ENCODE measurements at regions not wholly inside any gene's neighbourhood (a gene's known extent, or its start where the extent isn't known, plus 50 kb on each side); places are given as distances from the start of the nearest gene placed in this dataset.
"Not testable (repeated sequence)": the region's sequence is repeated elsewhere in the genome, so short reads cannot be mapped to it uniquely, and the experiment has no call there.

- H3K27me3 ChIP-seq (ENCODE audit: control insufficient read depth, low read length), result no peaks in the 10 kb centered on the region
- H3K4me2 ChIP-seq (ENCODE audit: low read length), result no peak overlapping the region
- TF ChIP-seq EZH2phosphoT487 (IDR thresholded peaks at IDR 0.05; ENCODE audit: borderline replicate concordance, low read length) (no peak), CTCF (IDR thresholded peaks at IDR 0.05; ENCODE audit: low read depth, low read length, poor library complexity, severe bottlenecking) (no peak)
- no peaks in the 10 kb centered on the region for H3K79me2 ChIP-seq (ENCODE audit: control insufficient read depth, low read length)
- H3K27ac ChIP-seq (ENCODE audit: low read depth, low read length), result no peak overlapping the region
- no peaks in the 10 kb centered on the region for H3K9me2 ChIP-seq (replicated peaks; ENCODE audit: control insufficient read depth, low read length)
- no peaks in the 10 kb centered on the region for H3K36me3 ChIP-seq (ENCODE audit: control insufficient read depth, low read length)
- no peaks in the 10 kb centered on the region for H3K4me1 ChIP-seq (ENCODE audit: control insufficient read depth, low read length)
- H3F3A ChIP-seq (ENCODE audit: control insufficient read depth, insufficient read depth), result no peaks in the 10 kb centered on the region
- H4K20me1 ChIP-seq (ENCODE audit: control insufficient read depth, insufficient read depth, low read depth, low read length), result no peaks in the 10 kb centered on the region
- no peak overlapping the region for H3K4me3 ChIP-seq (ENCODE audit: low read length)
- no peaks in the 10 kb centered on the region for H3K9me3 ChIP-seq (ENCODE audit: control insufficient read depth, insufficient read depth, low read length)
Measured at GRCh38 chr10:28894146-28894545, 216.8 kb downstream of the BAMBI start.

GRCh38 chr10:28895671-28896070 is 218.3 kb downstream of the BAMBI start:
- not testable (repeated sequence) for H3K36me3 ChIP-seq (ENCODE audit: control insufficient read depth, low read length); H3K9me3 ChIP-seq (ENCODE audit: control insufficient read depth, insufficient read depth, low read length); H3K9me2 ChIP-seq (replicated peaks; ENCODE audit: control insufficient read depth, low read length); H3K79me2 ChIP-seq (ENCODE audit: control insufficient read depth, low read length); H3K4me3 ChIP-seq (ENCODE audit: low read length); H4K20me1 ChIP-seq (ENCODE audit: control insufficient read depth, insufficient read depth, low read depth, low read length); H3K4me1 ChIP-seq (ENCODE audit: control insufficient read depth, low read length); H3K4me2 ChIP-seq (ENCODE audit: low read length); H3K27me3 ChIP-seq (ENCODE audit: control insufficient read depth, low read length); H3K27ac ChIP-seq (ENCODE audit: low read depth, low read length); H3F3A ChIP-seq (ENCODE audit: control insufficient read depth, insufficient read depth)

- H3K9me2 ChIP-seq (replicated peaks; ENCODE audit: control insufficient read depth, low read length); H3F3A ChIP-seq (ENCODE audit: control insufficient read depth, insufficient read depth); H3K4me3 ChIP-seq (ENCODE audit: low read length); H3K27ac ChIP-seq (ENCODE audit: low read depth, low read length); H3K4me1 ChIP-seq (ENCODE audit: control insufficient read depth, low read length); H3K27me3 ChIP-seq (ENCODE audit: control insufficient read depth, low read length); H3K4me2 ChIP-seq (ENCODE audit: low read length); H3K9me3 ChIP-seq (ENCODE audit: control insufficient read depth, insufficient read depth, low read length); H4K20me1 ChIP-seq (ENCODE audit: control insufficient read depth, insufficient read depth, low read depth, low read length); H3K36me3 ChIP-seq (ENCODE audit: control insufficient read depth, low read length); H3K79me2 ChIP-seq (ENCODE audit: control insufficient read depth, low read length): not testable (repeated sequence)
Measured at GRCh38 chr10:28896791-28897409, 219.6 kb downstream of the BAMBI start.

GRCh38 chr10:28897617-28898464 is 220.5 kb downstream of the BAMBI start:
- no peaks in the 10 kb centered on the region for H3K9me3 ChIP-seq (ENCODE audit: control insufficient read depth, insufficient read depth, low read length)
- H3K27ac ChIP-seq (ENCODE audit: low read depth, low read length), result no peak overlapping the region

More at GRCh38 chr10:28897617-28898464, 220.5 kb downstream of the BAMBI start:
- no peaks in the 10 kb centered on the region for H3K79me2 ChIP-seq (ENCODE audit: control insufficient read depth, low read length)
- no peaks in the 10 kb centered on the region for H4K20me1 ChIP-seq (ENCODE audit: control insufficient read depth, insufficient read depth, low read depth, low read length)
- H3K36me3 ChIP-seq (ENCODE audit: control insufficient read depth, low read length), result no peaks in the 10 kb centered on the region
- H3K4me2 ChIP-seq (ENCODE audit: low read length), result no peak overlapping the region
- H3K27me3 ChIP-seq (ENCODE audit: control insufficient read depth, low read length), result no peaks in the 10 kb centered on the region
- TF ChIP-seq CTCF (IDR thresholded peaks at IDR 0.05; ENCODE audit: low read depth, low read length, poor library complexity, severe bottlenecking), result no peak
- TF ChIP-seq EZH2phosphoT487 (IDR thresholded peaks at IDR 0.05; ENCODE audit: borderline replicate concordance, low read length), result no peak
- H3F3A ChIP-seq (ENCODE audit: control insufficient read depth, insufficient read depth), result no peaks in the 10 kb centered on the region
- no peaks in the 10 kb centered on the region for H3K4me1 ChIP-seq (ENCODE audit: control insufficient read depth, low read length)
- no peaks in the 10 kb centered on the region for H3K9me2 ChIP-seq (replicated peaks; ENCODE audit: control insufficient read depth, low read length)
- H3K4me3 ChIP-seq (ENCODE audit: low read length), result no peak overlapping the region

All from DOHH2 (cell line).